ENCODE measurements at regions not wholly inside any gene's neighbourhood (a gene's known extent, or its start where the extent isn't known, plus 50 kb on each side); places are given as distances from the start of the nearest gene placed in this dataset.

GRCh38 chr4:136055360-136055759 is 1476.9 kb downstream of the PCDH18 start:
- no peak for TF ChIP-seq CTCF (IDR thresholded peaks at IDR 0.05 in 4 of 5, conservative IDR thresholded peaks at IDR 0.05 in 1 of 5)
- TF ChIP-seq POLR2A (IDR thresholded peaks at IDR 0.05), result no peak
